ENCODE measurements at regions not wholly inside any gene's neighbourhood (a gene's known extent, or its start where the extent isn't known, plus 50 kb on each side); places are given as distances from the start of the nearest gene placed in this dataset.
A peak's percentile ranks its signal among the peaks of the same experiment; 100 is the strongest.
"Not testable (repeated sequence)": the region's sequence is repeated elsewhere in the genome, so short reads cannot be mapped to it uniquely, and the experiment has no call there.

GRCh38 chr5:125486634-125487033 lies 740.2 kb upstream of the ZNF608 start:
- DNase-seq (ENCODE audit: low read depth) = peak; percentile 48
- TF ChIP-seq CTCF (IDR thresholded peaks at IDR 0.05; ENCODE audit: insufficient read depth, low read length, poor library complexity, severe bottlenecking) = no peak
- Histone ChIP-seq H3K27me3 (ENCODE audit: control insufficient read depth, insufficient read depth, low read length) (no peaks in the 10 kb centered on the region), H3K4me3 (ENCODE audit: low read depth, low read length) (no peak overlapping the region), H3K36me3 (ENCODE audit: control insufficient read depth, insufficient read depth, low read length) (no peaks in the 10 kb centered on the region)

- H3K4me3 ChIP-seq (ENCODE audit: low read depth, low read length) = no peak overlapping the region
- no peak for TF ChIP-seq CTCF (IDR thresholded peaks at IDR 0.05; ENCODE audit: insufficient read depth, low read length, poor library complexity, severe bottlenecking)
- H3K36me3 ChIP-seq (ENCODE audit: control insufficient read depth, insufficient read depth, low read length) = no peaks in the 10 kb centered on the region
- no peaks in the 10 kb centered on the region for H3K27me3 ChIP-seq (ENCODE audit: control insufficient read depth, insufficient read depth, low read length)
- DNase-seq (ENCODE audit: low read depth) = no peak
Measured at GRCh38 chr5:125487231-125487630, 740.8 kb upstream of the ZNF608 start.

- not testable (repeated sequence) for DNase-seq (ENCODE audit: low read depth); H3K27me3 ChIP-seq (ENCODE audit: control insufficient read depth, insufficient read depth, low read length); H3K4me3 ChIP-seq (ENCODE audit: low read depth, low read length)
Measured at GRCh38 chr5:125487652-125488051, 741.2 kb upstream of the ZNF608 start.

GRCh38 chr5:125489146-125489545 lies 742.7 kb upstream of the ZNF608 start:
- Histone ChIP-seq H3K4me3 (ENCODE audit: low read depth, low read length) (no peak overlapping the region), H3K36me3 (ENCODE audit: control insufficient read depth, insufficient read depth, low read length) (no peaks in the 10 kb centered on the region), H3K27me3 (ENCODE audit: control insufficient read depth, insufficient read depth, low read length) (no peaks in the 10 kb centered on the region)
- TF ChIP-seq CTCF (IDR thresholded peaks at IDR 0.05; ENCODE audit: insufficient read depth, low read length, poor library complexity, severe bottlenecking) = no peak
- DNase-seq (ENCODE audit: low read depth) = no peak

More at GRCh38 chr5:125487652-125488051, 741.2 kb upstream of the ZNF608 start:
- not testable (repeated sequence) for H3K36me3 ChIP-seq (ENCODE audit: control insufficient read depth, insufficient read depth, low read length)

GRCh38 chr5:125491986-125492492 lies 745.6 kb upstream of the ZNF608 start:
- TF ChIP-seq CTCF (IDR thresholded peaks at IDR 0.05; ENCODE audit: insufficient read depth, low read length, poor library complexity, severe bottlenecking) = no peak
- Histone ChIP-seq H3K36me3 (ENCODE audit: control insufficient read depth, insufficient read depth, low read length) (no peaks in the 10 kb centered on the region), H3K4me3 (ENCODE audit: low read depth, low read length) (no peak overlapping the region), H3K27me3 (ENCODE audit: control insufficient read depth, insufficient read depth, low read length) (no peaks in the 10 kb centered on the region)
- no peak for DNase-seq (ENCODE audit: low read depth)

GRCh38 chr5:125492977-125493376 lies 746.5 kb upstream of the ZNF608 start:
- no peak for DNase-seq (ENCODE audit: low read depth)
- Histone ChIP-seq H3K4me3 (ENCODE audit: low read depth, low read length) (no peak overlapping the region), H3K27me3 (ENCODE audit: control insufficient read depth, insufficient read depth, low read length) (no peaks in the 10 kb centered on the region), H3K36me3 (ENCODE audit: control insufficient read depth, insufficient read depth, low read length) (no peaks in the 10 kb centered on the region)
- no peak for TF ChIP-seq CTCF (IDR thresholded peaks at IDR 0.05; ENCODE audit: insufficient read depth, low read length, poor library complexity, severe bottlenecking)

Measured in kidney epithelial cell (primary cell).